ENCODE measurements at regions not wholly inside any gene's neighbourhood (a gene's known extent, or its start where the extent isn't known, plus 50 kb on each side); places are given as distances from the start of the nearest gene placed in this dataset.
"Not testable (repeated sequence)": the region's sequence is repeated elsewhere in the genome, so short reads cannot be mapped to it uniquely, and the experiment has no call there.

DNA sequence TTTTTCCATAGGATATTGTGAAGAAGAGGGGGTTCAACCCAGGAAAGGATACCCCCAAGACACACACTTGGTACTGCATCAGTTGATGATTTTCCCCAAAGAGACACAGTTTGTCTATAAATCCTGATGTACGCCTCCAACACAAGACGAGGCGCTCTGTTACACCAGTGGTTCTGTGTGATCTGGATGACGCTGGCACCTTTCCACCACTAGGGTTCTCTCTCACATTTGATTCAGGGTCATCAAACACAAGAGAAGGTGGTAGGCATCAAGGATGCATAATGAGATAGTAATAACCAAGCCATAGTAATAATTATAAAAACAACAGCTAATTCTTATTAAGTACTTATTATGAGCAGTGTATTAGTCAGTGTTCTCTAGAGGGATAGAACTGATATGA is 508.8 kb upstream of the ZP4 start:
- Histone ChIP-seq H3K27ac (ENCODE audit: low read depth, low read length) (no peak overlapping the region), H3K4me3 (ENCODE audit: insufficient read depth, low read length) (no peak overlapping the region), H3K9me3 (ENCODE audit: low read depth, low read length) (no peaks in the 10 kb centered on the region), H3K79me2 (ENCODE audit: insufficient read depth, low read length) (no peaks in the 10 kb centered on the region), H3K4me1 (ENCODE audit: insufficient read depth, low read length) (no peaks in the 10 kb centered on the region), H2AFZ (ENCODE audit: low read length) (no peak overlapping the region), H3K4me2 (ENCODE audit: insufficient read depth, low read length) (no peak overlapping the region), H4K20me1 (ENCODE audit: insufficient read depth, low read length) (no peaks in the 10 kb centered on the region), H3K27me3 (ENCODE audit: insufficient read depth, low read length) (no peaks in the 10 kb centered on the region), H3K36me3 (ENCODE audit: insufficient read depth, low read length) (no peaks in the 10 kb centered on the region)
- TF ChIP-seq CTCF (IDR thresholded peaks at IDR 0.05; ENCODE audit: extremely low read depth, low read depth, low read length), result peak; percentile 12
- no peak for DNase-seq (ENCODE audit: insufficient read length, low spot score, missing footprints)

- H2AFZ ChIP-seq (ENCODE audit: low read length), result no peak overlapping the region
- H3K36me3 ChIP-seq (ENCODE audit: insufficient read depth, low read length), result no peaks in the 10 kb centered on the region
- no peaks in the 10 kb centered on the region for H3K9me3 ChIP-seq (ENCODE audit: low read depth, low read length)
- no peaks in the 10 kb centered on the region for H3K4me1 ChIP-seq (ENCODE audit: insufficient read depth, low read length)
- TF ChIP-seq CTCF (IDR thresholded peaks at IDR 0.05; ENCODE audit: extremely low read depth, low read depth, low read length), result no peak
- no peaks in the 10 kb centered on the region for H4K20me1 ChIP-seq (ENCODE audit: insufficient read depth, low read length)
- no peak overlapping the region for H3K27ac ChIP-seq (ENCODE audit: low read depth, low read length)
- no peaks in the 10 kb centered on the region for H3K27me3 ChIP-seq (ENCODE audit: insufficient read depth, low read length)
- no peak for DNase-seq (ENCODE audit: insufficient read length, low spot score, missing footprints)
- H3K4me3 ChIP-seq (ENCODE audit: insufficient read depth, low read length), result no peak overlapping the region
- no peak overlapping the region for H3K4me2 ChIP-seq (ENCODE audit: insufficient read depth, low read length)
- H3K79me2 ChIP-seq (ENCODE audit: insufficient read depth, low read length), result no peaks in the 10 kb centered on the region
These were observed 505.4 kb upstream of the ZP4 start for GRCh38 chr1:238396140-238396539.

- no peaks in the 10 kb centered on the region for H3K36me3 ChIP-seq (ENCODE audit: insufficient read depth, low read length)
- TF ChIP-seq CTCF (IDR thresholded peaks at IDR 0.05; ENCODE audit: extremely low read depth, low read depth, low read length), result no peak
- no peak overlapping the region for H3K4me2 ChIP-seq (ENCODE audit: insufficient read depth, low read length)
- no peak overlapping the region for H2AFZ ChIP-seq (ENCODE audit: low read length)
- no peaks in the 10 kb centered on the region for H3K27me3 ChIP-seq (ENCODE audit: insufficient read depth, low read length)
- no peaks in the 10 kb centered on the region for H4K20me1 ChIP-seq (ENCODE audit: insufficient read depth, low read length)
- no peaks in the 10 kb centered on the region for H3K79me2 ChIP-seq (ENCODE audit: insufficient read depth, low read length)
- H3K27ac ChIP-seq (ENCODE audit: low read depth, low read length), result no peak overlapping the region
- no peak for DNase-seq (ENCODE audit: insufficient read length, low spot score, missing footprints)
- no peaks in the 10 kb centered on the region for H3K4me1 ChIP-seq (ENCODE audit: insufficient read depth, low read length)
- no peak overlapping the region for H3K4me3 ChIP-seq (ENCODE audit: insufficient read depth, low read length)
- H3K9me3 ChIP-seq (ENCODE audit: low read depth, low read length), result no peaks in the 10 kb centered on the region
These were observed 493.7 kb upstream of the ZP4 start for GRCh38 chr1:238384381-238384780.

- DNase-seq (ENCODE audit: insufficient read length, low spot score, missing footprints), result no peak
- Histone ChIP-seq H2AFZ (ENCODE audit: low read length) (no peak overlapping the region), H3K36me3 (ENCODE audit: insufficient read depth, low read length) (no peaks in the 10 kb centered on the region), H3K79me2 (ENCODE audit: insufficient read depth, low read length) (no peaks in the 10 kb centered on the region), H3K4me1 (ENCODE audit: insufficient read depth, low read length) (no peaks in the 10 kb centered on the region), H3K27me3 (ENCODE audit: insufficient read depth, low read length) (no peaks in the 10 kb centered on the region), H3K27ac (ENCODE audit: low read depth, low read length) (no peak overlapping the region), H3K9me3 (ENCODE audit: low read depth, low read length) (no peaks in the 10 kb centered on the region), H4K20me1 (ENCODE audit: insufficient read depth, low read length) (no peaks in the 10 kb centered on the region), H3K4me3 (ENCODE audit: insufficient read depth, low read length) (no peak overlapping the region), H3K4me2 (ENCODE audit: insufficient read depth, low read length) (no peak overlapping the region)
- TF ChIP-seq CTCF (IDR thresholded peaks at IDR 0.05; ENCODE audit: extremely low read depth, low read depth, low read length), result no peak
These were observed 489.4 kb upstream of the ZP4 start for GRCh38 chr1:238380167-238380566.

DNA sequence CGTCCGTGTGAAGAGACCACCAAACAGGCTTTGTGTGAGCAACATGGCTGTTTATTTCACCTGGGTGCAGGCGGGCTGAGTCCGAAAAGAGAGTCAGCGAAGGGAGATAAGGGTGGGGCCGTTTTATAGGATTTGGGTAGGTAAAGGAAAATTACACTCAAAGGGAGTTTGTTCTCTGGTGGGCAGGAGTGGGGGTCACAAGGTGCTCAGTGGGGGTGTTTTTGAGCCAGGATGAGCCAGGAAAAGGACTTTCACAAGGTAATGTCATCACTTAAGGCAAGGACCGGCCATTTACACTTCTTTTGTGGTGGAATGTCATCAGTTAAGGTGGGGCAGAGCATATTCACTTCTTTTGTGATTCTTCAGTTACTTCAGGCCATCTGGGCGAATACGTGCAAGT is 488.7 kb upstream of the ZP4 start:
- not testable (repeated sequence) for H3K4me2 ChIP-seq (ENCODE audit: insufficient read depth, low read length); H2AFZ ChIP-seq (ENCODE audit: low read length); H3K27me3 ChIP-seq (ENCODE audit: insufficient read depth, low read length); H3K4me3 ChIP-seq (ENCODE audit: insufficient read depth, low read length); H3K36me3 ChIP-seq (ENCODE audit: insufficient read depth, low read length); H3K79me2 ChIP-seq (ENCODE audit: insufficient read depth, low read length); H3K27ac ChIP-seq (ENCODE audit: low read depth, low read length); H4K20me1 ChIP-seq (ENCODE audit: insufficient read depth, low read length); DNase-seq (ENCODE audit: insufficient read length, low spot score, missing footprints); H3K9me3 ChIP-seq (ENCODE audit: low read depth, low read length); H3K4me1 ChIP-seq (ENCODE audit: insufficient read depth, low read length)
